Vagina (tissue), 2 donors: ENCODE measurements at regions not wholly inside any gene's neighbourhood (a gene's known extent, or its start where the extent isn't known, plus 50 kb on each side); places are given as distances from the start of the nearest gene placed in this dataset.

Experiments used
- DNase-seq, 2 donors: peaks; one replicate each; pipeline ENCODE4 v3.0.0-alpha.2; 2017; ENCODE audit errors: extremely low spot score in 2 of 2
- H3K27ac ChIP-seq: fragments of 200-600 bp; sonication (generic); one replicate; pipeline ENCODE4 v1.5.1; 2019
- H3K27me3 ChIP-seq: fragments of 200-600 bp; sonication (generic); one replicate; pipeline ENCODE4 v1.5.1; 2019
- H3K36me3 ChIP-seq, 2 donors: fragments of 200-600 bp; sonication (generic); one replicate each; pipeline ENCODE4 v1.5.1; 2017 to 2019
- H3K4me1 ChIP-seq: fragments of 200-600 bp; sonication (generic); one replicate; pipeline ENCODE4 v1.5.1; 2019
- H3K4me3 ChIP-seq, 2 donors: fragments of 200-600 bp; sonication (generic); 1 replicate in 1 of 2; 2 replicates in 1 of 2; pipeline ENCODE4 v1.5.1; 2016 to 2019
- H3K9me3 ChIP-seq: fragments of 200-600 bp; sonication (generic); one replicate; pipeline ENCODE4 v1.5.1; 2019
- POLR2A ChIP-seq, 2 donors: fragments of 450-650 bp; IDR thresholded peaks; one replicate each; pipeline ENCODE4 v1.6.1; 2017; ENCODE audit warnings: antibody characterized with exemption in 2 of 2, mild to moderate bottlenecking in 2 of 2, moderate library complexity in 2 of 2
- POLR2AphosphoS5 ChIP-seq, 2 donors: sonication (generic); formaldehyde crosslinking; IDR thresholded peaks; one replicate each; pipeline ENCODE4 v1.9.0; 2017; ENCODE audit warnings: antibody characterized with exemption in 2 of 2, mild to moderate bottlenecking in 2 of 2, low read depth in 1 of 2; ENCODE audit not compliant: insufficient read depth in 1 of 2
- intact Hi-C: fragments of 100-400 bp; cut with DNase I; formaldehyde crosslinking; loops from one replicate; pipeline ENCODE4 v1.15.1; 2023
- TF ChIP-seq, protein P1 (sequence below), 3 experiments: fragments of 450-650 bp in 2 of 3; fragments of 200-600 bp in 1 of 3; sonication (generic) in 1 of 3; IDR thresholded peaks; one replicate each; pipeline ENCODE4 v1.5.1; 2017 to 2019; ENCODE audit warnings: antibody characterized with exemption in 3 of 3, mild to moderate bottlenecking in 2 of 3, moderate library complexity in 2 of 3

DNA sequence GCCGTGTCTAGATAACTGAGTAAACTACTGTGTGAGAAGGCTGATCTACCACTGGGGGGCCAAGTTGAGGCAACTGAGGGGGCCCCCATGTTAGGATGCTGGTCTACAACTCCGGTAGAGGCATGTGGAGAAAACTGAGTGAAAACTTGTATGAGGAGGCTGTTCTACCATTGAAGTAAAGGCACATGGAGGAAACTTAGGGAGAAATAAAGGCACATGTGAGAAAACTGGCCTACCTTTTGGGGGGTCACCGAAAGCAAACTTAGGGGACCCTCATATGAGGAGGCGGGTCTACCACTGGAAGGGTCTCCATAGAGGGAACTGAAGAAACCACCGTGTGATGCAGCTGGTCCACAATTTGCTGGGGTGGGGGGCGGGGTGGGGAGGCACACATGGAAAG, 155.2 kb downstream of the FBLN2 start:
- Histone ChIP-seq H3K27ac (no peak overlapping the region), H3K4me3 (no peak overlapping the region), H3K9me3 (no peaks in the 10 kb centered on the region), H3K27me3 (no peaks in the 10 kb centered on the region), H3K36me3 (no peaks in the 10 kb centered on the region), H3K4me1 (no peaks in the 10 kb centered on the region)
- intact Hi-C loops = no loop called here
- no peak for DNase-seq
- TF ChIP-seq POLR2A (IDR thresholded peaks at IDR 0.05) (no peak), POLR2AphosphoS5 (IDR thresholded peaks at IDR 0.05; ENCODE audit: insufficient read depth in 1 of 2, low read depth in 1 of 2) (no peak)
- TF ChIP-seq, protein P1, sequence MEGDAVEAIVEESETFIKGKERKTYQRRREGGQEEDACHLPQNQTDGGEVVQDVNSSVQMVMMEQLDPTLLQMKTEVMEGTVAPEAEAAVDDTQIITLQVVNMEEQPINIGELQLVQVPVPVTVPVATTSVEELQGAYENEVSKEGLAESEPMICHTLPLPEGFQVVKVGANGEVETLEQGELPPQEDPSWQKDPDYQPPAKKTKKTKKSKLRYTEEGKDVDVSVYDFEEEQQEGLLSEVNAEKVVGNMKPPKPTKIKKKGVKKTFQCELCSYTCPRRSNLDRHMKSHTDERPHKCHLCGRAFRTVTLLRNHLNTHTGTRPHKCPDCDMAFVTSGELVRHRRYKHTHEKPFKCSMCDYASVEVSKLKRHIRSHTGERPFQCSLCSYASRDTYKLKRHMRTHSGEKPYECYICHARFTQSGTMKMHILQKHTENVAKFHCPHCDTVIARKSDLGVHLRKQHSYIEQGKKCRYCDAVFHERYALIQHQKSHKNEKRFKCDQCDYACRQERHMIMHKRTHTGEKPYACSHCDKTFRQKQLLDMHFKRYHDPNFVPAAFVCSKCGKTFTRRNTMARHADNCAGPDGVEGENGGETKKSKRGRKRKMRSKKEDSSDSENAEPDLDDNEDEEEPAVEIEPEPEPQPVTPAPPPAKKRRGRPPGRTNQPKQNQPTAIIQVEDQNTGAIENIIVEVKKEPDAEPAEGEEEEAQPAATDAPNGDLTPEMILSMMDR (IDR thresholded peaks at IDR 0.05) = no peak

DNA sequence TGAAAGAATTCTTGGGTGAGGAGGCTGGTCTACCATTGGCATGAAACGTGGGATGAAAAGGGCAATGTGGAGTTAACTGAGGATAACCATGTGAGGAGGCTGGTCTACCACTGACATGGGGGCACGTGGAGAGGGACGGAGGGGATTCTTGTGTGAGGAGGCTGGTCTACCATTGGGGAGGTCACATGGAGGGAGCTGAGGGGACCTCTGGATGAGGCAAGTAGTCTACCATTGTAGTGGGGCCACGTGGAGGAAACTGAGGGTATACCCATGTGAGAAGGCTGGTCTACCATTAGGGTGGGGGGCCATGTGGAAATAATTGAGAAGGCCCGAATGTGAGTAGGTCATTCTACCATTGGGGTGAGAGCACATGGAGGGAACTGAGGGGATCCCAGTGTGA, 154.1 kb downstream of the FBLN2 start:
- DNase-seq = no peak
- no peaks in the 10 kb centered on the region for H3K27me3 ChIP-seq

GRCh38 chr3:13702286-13702685, 153.4 kb downstream of the FBLN2 start:
- Histone ChIP-seq H3K36me3 (no peaks in the 10 kb centered on the region), H3K9me3 (no peaks in the 10 kb centered on the region), H3K27me3 (no peaks in the 10 kb centered on the region), H3K4me3 (no peak overlapping the region), H3K27ac (no peak overlapping the region), H3K4me1 (no peaks in the 10 kb centered on the region)
- no peak for DNase-seq
- intact Hi-C loops = no loop called here
- TF ChIP-seq POLR2A (IDR thresholded peaks at IDR 0.05) (no peak), POLR2AphosphoS5 (IDR thresholded peaks at IDR 0.05; ENCODE audit: insufficient read depth in 1 of 2, low read depth in 1 of 2) (no peak)
- TF ChIP-seq, protein P1 (IDR thresholded peaks at IDR 0.05) = no peak

More for the DNA sequence above, 154.1 kb downstream of the FBLN2 start:
- H3K36me3 ChIP-seq = no peaks in the 10 kb centered on the region
- intact Hi-C loops = no loop called here
- H3K4me3 ChIP-seq = no peak overlapping the region
- H3K27ac ChIP-seq = no peak overlapping the region
- TF ChIP-seq POLR2A (IDR thresholded peaks at IDR 0.05) = no peak
- TF ChIP-seq POLR2AphosphoS5 (IDR thresholded peaks at IDR 0.05; ENCODE audit: insufficient read depth in 1 of 2, low read depth in 1 of 2) = no peak
- TF ChIP-seq, protein P1 (IDR thresholded peaks at IDR 0.05) = no peak
- no peaks in the 10 kb centered on the region for H3K9me3 ChIP-seq
- H3K4me1 ChIP-seq = no peaks in the 10 kb centered on the region

DNA sequence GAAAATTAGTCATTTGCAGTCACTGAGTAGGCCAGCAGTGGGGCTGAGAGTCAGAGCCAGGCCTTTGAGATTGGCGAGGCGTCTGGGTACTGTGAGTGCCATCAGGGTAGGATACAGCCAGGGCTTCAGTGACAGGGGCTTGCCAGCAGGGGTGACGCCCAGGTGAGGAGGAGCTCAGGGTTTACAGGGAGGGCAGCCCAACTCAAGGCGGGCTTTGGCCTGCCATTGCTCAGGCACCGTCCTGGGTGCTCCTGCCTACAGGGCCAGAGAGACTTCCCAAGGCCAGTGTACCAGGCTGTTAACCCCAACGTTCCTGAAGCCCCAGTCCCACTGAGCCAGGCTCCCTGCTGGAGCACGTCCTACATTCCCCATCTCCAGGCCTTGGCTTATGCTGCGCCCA, 152.0 kb downstream of the FBLN2 start:
- no peaks in the 10 kb centered on the region for H3K27me3 ChIP-seq
- no peaks in the 10 kb centered on the region for H3K9me3 ChIP-seq
- DNase-seq = no peak
- no peaks in the 10 kb centered on the region for H3K36me3 ChIP-seq
- intact Hi-C loops = no loop called here
- no peak overlapping the region for H3K4me3 ChIP-seq
- no peak for TF ChIP-seq POLR2AphosphoS5 (IDR thresholded peaks at IDR 0.05; ENCODE audit: insufficient read depth in 1 of 2, low read depth in 1 of 2)
- no peak for TF ChIP-seq POLR2A (IDR thresholded peaks at IDR 0.05)
- TF ChIP-seq, protein P1 (IDR thresholded peaks at IDR 0.05) = no peak
- H3K4me1 ChIP-seq = no peaks in the 10 kb centered on the region
- H3K27ac ChIP-seq = no peak overlapping the region

DNA sequence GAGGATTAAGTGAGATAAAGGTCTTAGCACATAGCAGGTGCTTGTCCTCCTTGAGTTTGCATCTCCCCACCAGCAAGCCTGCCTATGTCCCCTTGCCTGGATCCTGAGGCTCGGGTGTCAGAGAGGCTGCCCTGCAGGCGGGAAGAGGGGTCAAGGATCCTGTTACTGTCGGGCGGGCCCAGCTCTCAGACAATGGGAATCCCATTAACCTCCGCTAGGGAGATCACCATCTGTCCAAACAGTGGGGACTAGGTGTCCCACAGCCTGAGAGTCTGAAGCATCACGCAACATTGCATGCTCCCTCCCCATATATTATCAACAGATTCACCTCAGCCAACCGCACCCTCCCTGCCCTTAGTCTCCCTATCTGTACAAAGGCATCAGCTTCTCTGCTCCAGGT, 151.4 kb downstream of the FBLN2 start:
- DNase-seq = no peak
- Histone ChIP-seq H3K9me3 (no peaks in the 10 kb centered on the region), H3K4me3 (no peak overlapping the region), H3K36me3 (no peaks in the 10 kb centered on the region), H3K27me3 (no peaks in the 10 kb centered on the region), H3K27ac (no peak overlapping the region), H3K4me1 (no peaks in the 10 kb centered on the region)
- TF ChIP-seq, protein P1 (IDR thresholded peaks at IDR 0.05) = no peak
- TF ChIP-seq POLR2AphosphoS5 (IDR thresholded peaks at IDR 0.05; ENCODE audit: insufficient read depth in 1 of 2, low read depth in 1 of 2) (no peak), POLR2A (IDR thresholded peaks at IDR 0.05) (no peak)
- intact Hi-C loops = no loop called here
